GM18520 (cell line): ENCODE measurements at regions not wholly inside any gene's neighbourhood (a gene's known extent, or its start where the extent isn't known, plus 50 kb on each side); places are given as distances from the start of the nearest gene placed in this dataset.

Source experiments
- ATAC-seq: cut with Tn5 transposase; IDR thresholded peaks from one replicate; pipeline ENCODE4 v1.9.1; 2021; ENCODE audit not compliant: unreplicated experiment

GRCh38 chr3:117486719-117487716 lies 777.4 kb downstream of the TUSC7 start:
- ATAC-seq = peak; percentile 91

DNA sequence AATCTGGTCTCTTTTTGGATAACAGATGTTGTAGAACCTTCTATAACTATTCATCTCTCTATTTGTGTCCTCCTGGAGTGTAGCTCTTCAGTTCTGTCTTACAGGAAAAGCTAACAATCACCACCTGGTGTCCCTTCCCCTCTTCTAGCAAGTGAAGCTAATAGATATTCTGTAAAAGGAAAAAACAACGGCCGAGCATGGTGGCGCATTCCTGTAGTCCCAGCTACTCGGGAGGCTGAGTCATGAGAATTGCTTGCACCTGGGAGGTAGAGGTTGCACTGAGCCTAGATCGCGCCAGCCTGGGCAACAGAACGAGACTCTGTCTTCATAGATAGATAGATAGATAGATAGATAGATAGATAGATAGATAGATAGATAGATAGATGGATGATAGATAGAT lies 779.4 kb downstream of the TUSC7 start:
- no peak for ATAC-seq

DNA sequence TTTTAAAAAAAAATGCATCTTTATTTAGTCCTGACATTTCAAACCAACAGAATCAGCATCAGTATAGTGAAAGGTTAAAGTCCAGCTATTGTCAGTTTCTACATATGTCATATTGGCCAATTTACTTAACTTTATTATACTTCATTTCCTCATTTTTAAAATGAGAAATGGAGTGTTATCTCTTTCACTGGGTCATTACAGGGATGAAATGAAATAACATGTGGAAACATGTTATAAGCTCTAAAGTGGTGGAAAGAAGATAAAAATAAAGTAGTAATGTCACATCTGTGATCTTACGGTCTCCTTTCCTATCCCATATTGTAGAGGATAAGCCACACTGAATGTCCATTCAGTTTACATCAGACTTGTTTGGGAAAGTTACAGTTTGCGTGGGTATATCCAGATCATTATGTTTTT lies 780.1 kb downstream of the TUSC7 start:
- no peak for ATAC-seq

DNA sequence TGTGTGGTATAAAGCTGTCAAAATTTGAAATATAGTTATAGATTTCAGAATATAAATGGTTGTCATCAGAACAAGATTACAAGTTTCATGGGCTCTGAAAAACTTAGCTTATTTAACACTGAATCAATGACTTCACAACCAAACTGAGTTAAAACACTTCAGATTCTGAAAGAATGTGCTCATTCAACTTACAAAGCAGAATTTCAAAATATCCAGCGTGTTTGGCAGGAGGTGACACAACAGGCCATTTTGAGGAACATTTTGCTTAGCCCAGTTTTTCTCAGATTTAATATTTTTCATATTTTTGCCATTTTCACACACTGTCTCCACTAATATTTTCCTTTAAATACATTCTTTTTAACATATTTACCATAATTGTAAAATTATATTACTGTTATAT lies 781.1 kb downstream of the TUSC7 start:
- no peak for ATAC-seq

DNA sequence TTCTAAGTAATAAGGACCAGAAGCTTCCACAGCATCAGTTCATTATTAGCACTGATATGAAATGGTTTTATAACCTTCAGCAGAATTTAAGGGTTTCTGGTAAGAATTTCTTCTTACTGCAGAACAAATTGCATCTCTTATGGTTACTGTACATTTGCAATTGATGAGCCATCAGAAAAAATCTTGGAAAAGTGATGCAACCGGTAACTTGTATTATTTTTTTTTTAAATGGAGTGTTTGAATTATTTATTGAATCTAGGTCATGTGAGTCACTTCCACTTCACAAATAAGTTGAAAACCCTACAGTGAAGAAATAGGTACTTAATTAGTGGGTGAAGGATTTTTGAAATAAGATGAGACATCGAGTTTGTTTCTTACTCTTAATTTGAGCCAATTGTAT lies 786.0 kb downstream of the TUSC7 start:
- ATAC-seq = no peak

DNA sequence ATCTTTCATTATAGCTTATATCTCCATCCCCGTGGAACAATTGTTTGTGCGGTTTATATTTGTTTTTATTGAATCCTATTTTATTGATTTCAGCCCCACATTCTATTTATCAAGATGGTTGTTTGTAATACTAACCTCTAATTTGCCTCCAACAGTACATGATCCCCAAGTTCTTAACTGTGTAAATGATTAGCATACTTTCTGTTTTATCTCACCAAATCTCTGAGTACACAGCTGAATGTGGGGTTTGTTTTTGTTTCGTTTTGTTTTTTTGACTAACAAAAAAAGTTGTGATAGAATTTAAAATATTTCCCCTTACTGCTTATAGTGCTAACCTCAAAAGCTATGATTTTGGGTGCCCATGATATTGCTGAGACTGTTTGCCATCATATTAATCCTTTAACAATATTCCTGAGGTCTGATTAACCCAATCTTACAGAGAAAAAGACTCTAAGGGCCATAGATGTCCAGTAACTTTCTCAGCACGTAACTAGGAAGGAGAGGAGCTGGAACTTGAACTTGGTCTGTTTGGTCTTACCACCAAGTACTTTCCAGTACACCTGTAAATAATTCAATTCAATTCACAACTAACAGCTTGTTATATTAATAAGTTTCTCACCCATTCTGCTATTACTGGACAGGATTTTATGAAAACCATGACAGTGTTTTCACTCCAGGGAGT lies 789.8 kb downstream of the TUSC7 start:
- ATAC-seq = peak; percentile 73

GRCh38 chr3:117507958-117508357 lies 798.4 kb downstream of the TUSC7 start:
- ATAC-seq = no peak

GRCh38 chr3:117509858-117510257 lies 800.3 kb downstream of the TUSC7 start:
- ATAC-seq = no peak

GRCh38 chr3:117510396-117510795 lies 800.8 kb downstream of the TUSC7 start:
- ATAC-seq = no peak

DNA sequence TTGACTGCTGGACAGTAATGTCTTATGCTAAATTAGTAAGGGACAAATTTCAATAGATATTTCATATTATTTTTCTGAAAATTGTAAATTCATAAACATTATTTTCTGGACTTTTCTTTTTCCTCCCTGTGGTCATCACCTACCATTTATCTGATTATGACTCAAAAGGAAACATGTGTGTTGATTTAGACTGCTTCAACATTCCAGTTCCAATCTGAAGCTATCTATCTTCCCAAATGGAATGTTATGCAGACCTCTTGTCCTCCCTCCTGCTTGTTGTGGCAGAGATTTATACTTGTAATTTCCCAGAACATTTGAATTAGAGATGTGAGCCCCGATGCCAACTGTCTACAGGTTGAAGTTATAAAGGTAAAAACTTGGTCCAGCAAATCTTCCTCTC lies 803.4 kb downstream of the TUSC7 start:
- no peak for ATAC-seq

DNA sequence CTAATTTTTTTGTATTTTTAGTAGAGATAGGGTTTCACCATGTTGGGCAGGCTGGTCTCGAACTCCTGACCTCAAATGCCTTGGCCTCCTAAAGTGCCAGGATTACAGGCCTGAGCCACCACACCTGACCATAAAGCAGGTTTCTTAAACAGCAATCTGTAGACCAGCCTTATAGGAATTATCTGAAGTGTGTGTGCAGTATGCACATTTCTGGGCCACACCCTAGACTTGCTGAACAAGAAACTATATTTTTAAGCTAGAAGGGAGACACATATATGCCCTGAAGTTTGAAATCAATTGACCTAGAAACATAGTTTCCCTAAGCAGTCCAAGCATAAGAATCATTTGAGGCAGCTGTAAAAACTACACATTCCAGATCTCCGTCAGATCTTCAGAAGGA lies 805.7 kb downstream of the TUSC7 start:
- no peak for ATAC-seq

- ATAC-seq = no peak
Observed at GRCh38 chr3:117518364-117518763, 808.8 kb downstream of the TUSC7 start.

- no peak for ATAC-seq
Observed at GRCh38 chr3:117519776-117520175, 810.2 kb downstream of the TUSC7 start.

DNA sequence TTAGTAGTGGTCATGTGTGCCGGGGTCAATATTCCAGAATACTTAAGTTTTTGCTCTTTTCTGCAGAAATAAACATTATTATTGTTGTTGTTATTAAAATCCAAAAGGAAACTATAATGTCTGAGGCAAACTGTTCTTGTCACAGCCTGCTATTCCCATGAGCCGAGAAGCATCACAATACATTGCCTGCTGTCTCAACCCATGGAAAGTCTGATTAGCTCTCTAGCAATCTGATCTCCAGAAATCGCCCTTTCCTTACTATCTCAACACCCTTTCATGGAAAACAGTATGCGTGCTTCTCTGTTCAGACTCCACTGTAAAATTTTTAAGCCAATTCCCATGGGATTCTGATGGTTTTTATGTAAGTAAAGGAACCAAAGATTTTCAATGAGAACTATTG lies 811.0 kb downstream of the TUSC7 start:
- ATAC-seq = no peak

DNA sequence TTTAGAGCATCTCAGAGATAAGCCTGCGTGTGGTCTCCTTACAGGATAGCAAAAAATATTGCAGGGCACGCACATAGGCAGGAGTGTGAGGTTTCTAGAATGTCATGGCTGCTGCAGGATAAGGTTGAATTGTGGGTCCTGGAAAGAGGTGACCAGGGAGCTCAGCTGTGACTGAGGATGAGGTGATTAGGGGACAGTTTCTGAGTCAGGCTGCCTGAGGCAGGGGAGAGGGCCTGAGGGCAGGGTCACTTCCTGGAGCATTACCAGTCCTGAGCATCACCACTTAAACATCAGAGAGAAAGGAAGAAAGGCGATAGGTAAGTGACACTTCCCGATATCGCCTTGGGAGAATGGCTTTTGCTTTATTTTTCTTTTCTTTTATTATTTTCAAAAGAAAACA lies 813.8 kb downstream of the TUSC7 start:
- no peak for ATAC-seq

- ATAC-seq = no peak
Observed at GRCh38 chr3:117524890-117525289, 815.3 kb downstream of the TUSC7 start.

GRCh38 chr3:117526470-117527079 lies 817.0 kb downstream of the TUSC7 start:
- ATAC-seq = no peak

DNA sequence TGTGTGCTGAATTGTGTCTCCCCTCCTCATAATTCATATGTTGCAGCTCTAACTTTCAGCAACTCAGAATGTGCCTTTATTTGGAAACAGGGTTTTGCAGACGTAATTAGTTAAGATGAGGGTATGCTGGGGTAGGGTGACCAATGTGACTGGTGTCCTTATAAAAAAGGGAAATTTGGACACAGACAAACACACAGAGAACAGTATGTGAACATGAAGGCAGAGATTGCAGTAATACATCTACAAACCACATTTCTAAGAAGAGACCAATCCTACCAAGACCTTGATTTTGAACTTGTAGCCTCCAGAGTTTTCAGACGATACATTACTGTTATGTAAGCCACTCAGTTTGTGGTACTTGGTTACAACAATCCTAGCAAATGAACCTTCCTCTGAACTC lies 817.8 kb downstream of the TUSC7 start:
- ATAC-seq = no peak

DNA sequence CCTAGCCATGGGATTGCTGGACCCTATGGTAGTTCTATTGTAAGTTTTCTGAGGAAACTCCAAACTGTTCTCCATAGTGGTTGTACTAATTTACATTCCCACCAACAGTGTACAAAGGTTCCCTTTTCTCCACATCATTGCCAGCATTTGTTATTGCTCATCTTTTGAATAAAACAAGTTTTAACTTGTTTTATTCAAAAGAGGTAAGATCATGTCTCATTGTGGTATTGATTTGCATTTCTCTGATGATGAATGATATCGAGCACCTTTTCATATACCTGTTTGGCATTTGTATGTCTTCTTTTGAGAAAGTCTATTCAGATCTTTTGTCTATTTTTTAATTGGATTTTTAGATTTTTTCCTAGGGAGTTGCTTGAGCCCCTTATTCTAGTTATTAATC lies 819.1 kb downstream of the TUSC7 start:
- no peak for ATAC-seq

DNA sequence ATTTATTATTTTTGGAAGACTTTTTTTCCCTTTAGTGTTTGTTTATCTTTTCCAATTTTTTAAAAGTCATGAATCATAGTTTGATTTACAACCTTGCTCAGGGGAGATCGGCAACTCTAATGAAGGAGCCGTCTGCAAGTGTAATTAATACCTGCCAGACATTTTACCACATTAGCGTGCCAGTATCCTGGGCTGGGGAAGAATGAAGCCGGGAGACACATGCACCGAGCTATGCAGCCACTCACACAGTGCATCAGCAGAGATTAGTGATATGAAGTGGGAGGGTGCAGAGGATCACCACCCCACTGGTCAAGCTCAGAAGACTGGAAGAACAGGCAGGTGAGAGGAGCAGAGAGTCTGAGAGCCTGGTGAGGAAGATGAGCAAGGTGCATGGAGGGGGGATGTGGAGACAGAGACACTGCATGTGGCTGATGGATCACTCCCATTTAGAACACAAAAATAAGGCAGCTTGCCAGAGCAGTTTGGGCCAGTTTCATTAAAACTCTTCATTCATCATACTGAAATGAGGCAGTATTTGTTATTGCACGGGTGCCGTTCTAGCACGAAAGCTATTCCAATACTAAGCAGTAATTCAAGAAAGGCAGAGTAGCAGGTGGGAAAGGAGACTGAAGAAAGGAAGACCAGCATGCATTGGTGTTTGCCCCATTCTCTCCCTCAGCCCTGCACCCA lies 821.6 kb downstream of the TUSC7 start:
- no peak for ATAC-seq

GRCh38 chr3:117532268-117532667 lies 822.7 kb downstream of the TUSC7 start:
- no peak for ATAC-seq
